ENCODE measurements at regions not wholly inside any gene's neighbourhood (a gene's known extent, or its start where the extent isn't known, plus 50 kb on each side); places are given as distances from the start of the nearest gene placed in this dataset.

GRCh38 chr13:40445557-40445990 is 220.9 kb downstream of the FOXO1 start:
- TF ChIP-seq ZNF24 (IDR thresholded peaks at IDR 0.05) (peak; percentile 85), CTCF (IDR thresholded peaks at IDR 0.05 in 2 of 3, conservative IDR thresholded peaks at IDR 0.05 in 1 of 3; ENCODE audit: control insufficient read depth in 2 of 3, extremely low read depth in 1 of 3, insufficient read depth in 1 of 3, low read depth in 3 of 3, low read length in 3 of 3) (no peak), MEF2A (IDR thresholded peaks at IDR 0.05; ENCODE audit: insufficient read depth, low read depth, low read length) (peak; percentile 93), FOS (IDR thresholded peaks at IDR 0.05; ENCODE audit: borderline replicate concordance, extremely low read depth, insufficient read length) (no peak), JUND (IDR thresholded peaks at IDR 0.05; ENCODE audit: low read depth, low read length) (peak; percentile 96), ELK1 (IDR thresholded peaks at IDR 0.05; ENCODE audit: low read depth, low read length) (no peak; the same call in 1 of the 2 replicates), RAD21 (IDR thresholded peaks at IDR 0.05; ENCODE audit: insufficient read depth, low read depth, low read length) (peak; percentile 35; the same call in 1 of the 2 replicates), BACH1 (IDR thresholded peaks at IDR 0.05; ENCODE audit: borderline replicate concordance) (peak; percentile 99), MXI1 (IDR thresholded peaks at IDR 0.05; ENCODE audit: low read depth, low read length) (peak; percentile 82)
